HepG2 (cell line): ENCODE measurements at regions not wholly inside any gene's neighbourhood (a gene's known extent, or its start where the extent isn't known, plus 50 kb on each side); places are given as distances from the start of the nearest gene placed in this dataset.

ENCODE experiments used
- GZF1 ChIP-seq: sonication (generic); formaldehyde crosslinking; IDR thresholded peaks from 2 replicates; pipeline ENCODE4 v1.5.1; 2020; ENCODE audit warnings: mild to moderate bottlenecking, missing genetic modification reagents
- NCOA2 ChIP-seq: sonication (generic); formaldehyde crosslinking; IDR thresholded peaks from 2 replicates; pipeline ENCODE4 v1.8.0; 2022; ENCODE audit warnings: inconsistent platforms

GRCh38 chr1:5757187-5757805 is 234.9 kb downstream of the NPHP4 start:
- no peak for TF ChIP-seq NCOA2 (CRISPR knock-in tag)
- no peak for TF ChIP-seq GZF1 (CRISPR knock-in tag)
